GM12872 (cell line): ENCODE measurements at regions not wholly inside any gene's neighbourhood (a gene's known extent, or its start where the extent isn't known, plus 50 kb on each side); places are given as distances from the start of the nearest gene placed in this dataset.

Experiments
- TF ChIP-seq, protein P1 (sequence below): IDR thresholded peaks from 3 replicates; pipeline ENCODE4 v1.5.1; 2011; ENCODE audit warnings: low read depth, mild to moderate bottlenecking, low read length, moderate library complexity; ENCODE audit not compliant: insufficient read depth

DNA sequence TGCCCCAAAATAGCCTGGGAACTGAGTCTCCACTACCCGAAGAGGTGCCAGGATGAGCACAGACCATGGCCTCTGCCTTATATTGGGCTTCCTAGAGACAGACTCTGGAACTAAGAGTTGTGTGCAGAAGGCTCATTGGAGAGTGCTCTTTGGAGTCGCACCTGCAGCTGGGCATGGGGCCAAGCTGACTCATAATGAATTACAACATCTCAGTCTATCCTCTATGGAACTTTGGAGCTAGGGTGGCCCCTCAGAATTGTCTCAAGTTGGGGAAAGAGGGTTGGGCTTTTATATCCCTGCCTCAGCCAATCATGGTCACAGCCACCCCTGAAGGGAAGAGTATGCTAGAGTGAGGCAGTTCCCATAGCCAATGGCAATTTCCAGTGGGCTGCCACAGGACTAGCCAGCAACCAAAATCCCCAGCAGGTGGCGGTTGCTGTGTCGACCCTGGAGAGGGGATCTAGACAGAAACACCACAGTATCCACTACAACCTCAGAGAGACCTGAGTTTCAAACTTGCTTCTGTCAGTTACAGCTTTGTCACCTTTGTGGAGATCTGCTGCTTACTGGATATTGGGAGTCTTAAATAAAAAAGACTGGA is 93.8 kb downstream of the DMRTA2 start:
- TF ChIP-seq, protein P1, sequence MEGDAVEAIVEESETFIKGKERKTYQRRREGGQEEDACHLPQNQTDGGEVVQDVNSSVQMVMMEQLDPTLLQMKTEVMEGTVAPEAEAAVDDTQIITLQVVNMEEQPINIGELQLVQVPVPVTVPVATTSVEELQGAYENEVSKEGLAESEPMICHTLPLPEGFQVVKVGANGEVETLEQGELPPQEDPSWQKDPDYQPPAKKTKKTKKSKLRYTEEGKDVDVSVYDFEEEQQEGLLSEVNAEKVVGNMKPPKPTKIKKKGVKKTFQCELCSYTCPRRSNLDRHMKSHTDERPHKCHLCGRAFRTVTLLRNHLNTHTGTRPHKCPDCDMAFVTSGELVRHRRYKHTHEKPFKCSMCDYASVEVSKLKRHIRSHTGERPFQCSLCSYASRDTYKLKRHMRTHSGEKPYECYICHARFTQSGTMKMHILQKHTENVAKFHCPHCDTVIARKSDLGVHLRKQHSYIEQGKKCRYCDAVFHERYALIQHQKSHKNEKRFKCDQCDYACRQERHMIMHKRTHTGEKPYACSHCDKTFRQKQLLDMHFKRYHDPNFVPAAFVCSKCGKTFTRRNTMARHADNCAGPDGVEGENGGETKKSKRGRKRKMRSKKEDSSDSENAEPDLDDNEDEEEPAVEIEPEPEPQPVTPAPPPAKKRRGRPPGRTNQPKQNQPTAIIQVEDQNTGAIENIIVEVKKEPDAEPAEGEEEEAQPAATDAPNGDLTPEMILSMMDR: 0 out of 3 replicates have a peak, but pooled peaks have one; percentile 13

DNA sequence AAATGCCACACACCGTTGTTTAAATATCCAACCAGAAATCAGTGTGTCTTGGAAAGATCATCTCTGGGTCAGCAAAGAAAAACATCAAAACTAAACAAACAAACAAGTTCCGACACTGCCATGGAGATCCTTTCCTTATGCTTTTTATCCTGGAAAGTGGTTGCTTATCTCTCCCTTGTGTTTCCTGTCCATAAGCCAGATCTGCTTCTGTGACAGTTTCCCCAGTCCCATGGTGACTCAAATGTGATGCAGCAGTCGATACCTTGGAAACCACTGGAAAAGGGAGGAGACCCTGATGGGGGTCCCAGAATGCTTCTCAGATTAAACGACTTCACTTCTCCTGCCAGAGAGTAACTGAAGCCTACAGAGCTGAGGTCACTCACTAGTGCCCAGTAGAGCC is 94.7 kb downstream of the DMRTA2 start:
- TF ChIP-seq, protein P1: no peak

DNA sequence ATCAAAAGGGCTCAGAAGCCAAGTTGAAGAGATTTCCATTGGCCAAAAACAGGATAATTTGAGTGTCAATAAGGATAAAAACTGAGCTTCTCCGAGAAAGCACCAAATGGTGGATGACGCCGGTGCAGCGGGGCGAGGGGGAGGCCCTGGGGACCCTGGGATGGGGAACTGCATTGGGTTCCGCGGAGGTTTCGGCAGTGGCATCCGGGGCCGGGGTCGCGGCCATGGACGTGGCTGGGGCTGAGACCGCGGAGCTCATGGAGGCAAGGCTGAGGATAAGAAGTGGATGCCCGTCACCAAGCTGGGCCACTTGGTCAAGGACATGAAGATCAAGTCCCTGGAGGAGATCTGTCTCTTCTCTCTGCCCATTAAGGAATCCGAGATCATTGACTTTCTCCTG is 97.2 kb downstream of the DMRTA2 start:
- TF ChIP-seq, protein P1: no peak

DNA sequence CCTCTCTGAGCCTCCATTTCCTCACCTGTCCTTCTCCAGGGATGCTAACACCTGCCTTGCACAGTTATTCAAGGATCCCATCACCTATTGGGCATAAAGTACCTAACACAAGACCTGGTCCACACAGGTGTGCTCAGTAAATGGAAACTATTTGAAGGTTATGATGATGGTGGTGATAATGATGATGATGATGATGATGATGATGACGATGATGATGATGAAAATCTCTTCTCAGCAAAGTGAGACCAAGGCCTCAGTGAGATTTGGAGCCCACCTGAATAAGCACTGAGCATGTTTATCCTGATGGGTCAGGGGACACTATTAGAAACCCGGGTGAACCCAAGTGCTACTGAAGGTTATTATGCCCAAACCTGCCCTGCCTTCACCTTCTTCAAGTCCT is 100.7 kb downstream of the DMRTA2 start:
- TF ChIP-seq, protein P1: no peak

DNA sequence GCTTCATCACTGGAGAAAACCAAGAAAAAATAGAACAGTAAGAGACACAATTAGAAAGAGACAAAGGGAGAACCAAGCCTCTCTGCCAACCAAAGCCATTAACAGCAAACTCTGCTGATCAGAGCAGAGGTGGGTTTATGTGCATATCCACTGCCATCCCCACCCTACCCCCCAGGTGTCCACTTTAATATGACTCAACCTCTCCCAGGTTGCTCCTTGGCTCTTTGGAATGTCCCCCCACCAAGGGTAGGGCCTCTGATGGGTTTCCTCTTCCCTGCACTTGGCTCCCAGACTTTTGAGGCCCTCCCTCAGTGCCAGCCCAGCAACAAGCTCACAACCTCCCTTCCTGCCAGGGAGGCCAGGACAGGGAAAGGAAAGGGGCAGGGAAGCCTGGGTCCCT is 104.8 kb downstream of the DMRTA2 start:
- TF ChIP-seq, protein P1: no peak

DNA sequence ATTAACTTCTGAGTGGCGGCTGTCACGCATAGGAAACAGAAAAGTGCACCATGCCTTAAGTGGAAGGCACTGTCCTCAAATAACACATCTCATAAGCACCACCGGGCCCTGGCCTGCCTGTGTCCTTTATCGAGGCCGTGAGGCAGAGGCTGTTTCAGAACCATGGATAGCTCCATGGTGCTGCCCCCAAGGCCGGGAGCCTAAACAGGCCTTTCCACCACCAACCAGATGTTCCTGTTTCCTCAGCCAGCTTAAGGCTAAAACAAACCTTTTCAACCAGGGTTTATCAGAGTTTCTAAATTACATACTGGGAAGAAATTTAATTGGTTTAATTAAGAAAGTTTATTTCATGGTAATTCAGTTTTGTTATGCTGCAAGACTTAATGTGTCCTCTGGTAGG is 114.4 kb downstream of the DMRTA2 start:
- TF ChIP-seq, protein P1: no peak

DNA sequence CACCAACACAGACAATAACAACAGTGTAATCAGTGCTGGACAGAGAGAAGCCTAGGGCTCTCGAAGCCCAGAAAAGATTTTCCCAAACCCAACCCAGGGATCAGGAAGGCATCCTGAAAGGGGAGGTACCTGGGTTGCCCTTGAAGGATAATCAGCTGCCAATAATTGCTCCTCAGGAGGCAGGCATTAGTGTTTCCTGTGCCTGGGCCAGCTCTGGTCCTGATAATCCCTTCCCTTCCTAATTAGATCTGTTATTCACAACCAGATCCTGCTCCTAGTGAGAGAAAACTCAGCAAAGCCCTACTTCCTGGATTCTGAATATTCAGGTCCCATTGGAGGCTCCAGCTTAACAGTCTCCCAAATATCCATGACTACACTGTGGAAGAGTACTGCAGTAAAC is 117.4 kb downstream of the DMRTA2 start:
- TF ChIP-seq, protein P1: no peak
